B cell (primary cell): ENCODE measurements at regions not wholly inside any gene's neighbourhood (a gene's known extent, or its start where the extent isn't known, plus 50 kb on each side); places are given as distances from the start of the nearest gene placed in this dataset.

Experiments
- ATAC-seq: fragments of 200-7000 bp; cut with Tn5 transposase; one replicate; pipeline ENCODE4 v1.10.0; 2021; ENCODE audit warnings: low read depth, mild to moderate bottlenecking, moderate number of reproducible peaks, moderate library complexity
- CTCF ChIA-PET: fragments of 350-600 bp; sonication (Branson Sonifier 250); formaldehyde crosslinking; loops from one replicate; lab custom pipeline; 2021; ENCODE audit warnings: antibody characterized with exemption, inconsistent platforms; lab: Charles Lee
- POLR2A ChIA-PET: fragments of 350-600 bp; sonication (Branson Sonifier 250); formaldehyde crosslinking; loops from one replicate; lab custom pipeline; 2021; ENCODE audit warnings: antibody characterized with exemption; lab: Charles Lee
- DNase-seq: peaks from one replicate; pipeline ENCODE4 v3.0.0; 2013
- H2AFZ ChIP-seq: 2 replicates; pipeline ENCODE4 v1.6.1; 2012; ENCODE audit warnings: mild to moderate bottlenecking, low read depth, low read length; ENCODE audit not compliant: insufficient read depth, poor library complexity, severe bottlenecking
- H3K27ac ChIP-seq, 2 donors: 1 replicate in 1 of 2; 2 replicates in 1 of 2; pipeline ENCODE4 v1.5.1; 2012 to 2013; ENCODE audit warnings: low read length in 2 of 2, mild to moderate bottlenecking in 2 of 2, moderate library complexity in 1 of 2
- H3K27me3 ChIP-seq, 4 experiments: fragments of 200-600 bp in 1 of 4; sonication (generic) in 1 of 4; replicated peaks in 1 of 4; 1 replicate in 2 of 4; 2 replicates in 2 of 4; pipeline versions ENCODE4 v1.6.1 to v1.7.0; 2013 to 2016; ENCODE audit warnings: low read length in 3 of 4, mild to moderate bottlenecking in 2 of 4, mixed read lengths in 1 of 4, moderate library complexity in 1 of 4; ENCODE audit not compliant: insufficient read depth in 4 of 4, control insufficient read depth in 3 of 4; ENCODE audit errors: control extremely low read depth in 1 of 4
- H3K36me3 ChIP-seq, 2 experiments: replicated peaks in 1 of 2; 1 replicate in 1 of 2; 2 replicates in 1 of 2; pipeline versions ENCODE4 v1.6.1 to v1.7.1; 2013; ENCODE audit warnings: low read length in 1 of 2; ENCODE audit not compliant: insufficient read depth in 2 of 2, control insufficient read depth in 1 of 2; ENCODE audit errors: control extremely low read depth in 1 of 2, extremely low read depth in 1 of 2
- H3K4me1 ChIP-seq, 2 donors: fragments of 200-600 bp in 1 of 2; sonication (generic) in 1 of 2; 1 replicate in 1 of 2; 2 replicates in 1 of 2; pipeline versions ENCODE4 v1.5.1 to v1.6.1; 2013 to 2017; ENCODE audit warnings: low read length in 2 of 2; ENCODE audit not compliant: control insufficient read depth in 2 of 2, insufficient read depth in 2 of 2
- H3K4me2 ChIP-seq: replicated peaks from 2 replicates; pipeline ENCODE3; 2012; ENCODE audit warnings: mild to moderate bottlenecking, low read depth, low read length; ENCODE audit not compliant: poor library complexity, severe bottlenecking
- H3K4me3 ChIP-seq, 5 experiments: fragments of 200-600 bp in 1 of 5; sonication (generic) in 1 of 5; 1 replicate in 3 of 5; 2 replicates in 2 of 5; pipeline versions ENCODE4 v1.5.1 to v1.7.0; 2011 to 2016; ENCODE audit warnings: low read length in 4 of 5, mild to moderate bottlenecking in 4 of 5, low read depth in 2 of 5, control low read depth in 1 of 5, moderate library complexity in 1 of 5; ENCODE audit not compliant: insufficient read depth in 1 of 5; ENCODE audit errors: control extremely low read depth in 1 of 5, extremely low read depth in 1 of 5
- H3K79me2 ChIP-seq: fragments of 200-600 bp; sonication (generic); one replicate; pipeline ENCODE4 v1.6.0; 2016; ENCODE audit warnings: low read length; ENCODE audit not compliant: control insufficient read depth, insufficient read depth
- H3K9ac ChIP-seq: fragments of 200-600 bp; sonication (generic); 2 replicates; pipeline ENCODE4 v1.6.1; 2017; ENCODE audit warnings: mild to moderate bottlenecking, low read length, moderate library complexity
- H3K9me3 ChIP-seq, 3 donors: one replicate each; pipeline versions ENCODE4 v1.6.1 to v1.7.1; 2013; ENCODE audit warnings: low read length in 2 of 3; ENCODE audit not compliant: control insufficient read depth in 2 of 3, insufficient read depth in 1 of 3; ENCODE audit errors: control extremely low read depth in 1 of 3
- H4K20me1 ChIP-seq: 2 replicates; pipeline ENCODE4 v1.6.0; 2012; ENCODE audit warnings: mild to moderate bottlenecking, low read length; ENCODE audit not compliant: insufficient read depth, control insufficient read depth, poor library complexity, severe bottlenecking
- H3K27ac Mint-ChIP-seq: one replicate; pipeline ENCODE4 v1.8.0; 2021; ENCODE audit warnings: mixed read lengths
- H3K27me3 Mint-ChIP-seq: one replicate; pipeline ENCODE4 v1.8.0; 2021; ENCODE audit warnings: mixed read lengths
- H3K4me1 Mint-ChIP-seq: one replicate; pipeline ENCODE4 v1.8.0; 2021; ENCODE audit warnings: mixed read lengths
- H3K4me3 Mint-ChIP-seq: one replicate; pipeline ENCODE4 v1.8.0; 2021; ENCODE audit warnings: mixed read lengths
- H3K9me3 Mint-ChIP-seq: one replicate; pipeline ENCODE4 v1.8.0; 2022; ENCODE audit warnings: mixed read lengths; ENCODE audit not compliant: insufficient read depth
- EZH2 ChIP-seq: IDR thresholded peaks from 2 replicates; pipeline ENCODE4 v1.6.1; 2012; ENCODE audit warnings: borderline replicate concordance, low read depth, mild to moderate bottlenecking, moderate library complexity, low read length; ENCODE audit not compliant: insufficient read depth, poor library complexity, severe bottlenecking
- WGBS: methylation state at CpG from one replicate; pipeline ENCODE4 v1.1.5; 2013; ENCODE audit warnings: missing lambda C conversion rate; ENCODE audit not compliant: insufficient coverage; 5-methylcytosine and 5-hydroxymethylcytosine counted together
- intact Hi-C: fragments of 100-400 bp; cut with micrococcal nuclease; formaldehyde crosslinking; loops from one replicate; pipeline ENCODE4 v1.10.0; 2022
- TF ChIP-seq, protein P1 (sequence below): fragments of 200-600 bp; IDR thresholded peaks from one replicate; pipeline ENCODE4 v1.8.0; 2022; ENCODE audit warnings: antibody characterized with exemption, mild to moderate bottlenecking

- no peaks in the 10 kb centered on the region for H4K20me1 ChIP-seq
- H3K4me1 ChIP-seq = no peaks in the 10 kb centered on the region
- peaks cover 0 to 4% (median 0%) of the 10 kb centered on the region in 3 donors for H3K9me3 ChIP-seq
- H2AFZ ChIP-seq = no peak overlapping the region
- no peak overlapping the region for H3K4me2 ChIP-seq
- no peaks in the 10 kb centered on the region for H3K9me3 Mint-ChIP-seq
- intact Hi-C loops = no loop called here
- no peaks in the 10 kb centered on the region for H3K4me1 Mint-ChIP-seq
- H3K4me3 ChIP-seq = no peak overlapping the region
- H3K27ac ChIP-seq = no peak overlapping the region
- ATAC-seq (no peak), DNase-seq (no peak)
- WGBS = 100% methylated on average over 1 of the region's 4 CpGs
- H3K79me2 ChIP-seq = no peaks in the 10 kb centered on the region
- H3K9ac ChIP-seq = no peak overlapping the region
- TF ChIP-seq, protein P1, sequence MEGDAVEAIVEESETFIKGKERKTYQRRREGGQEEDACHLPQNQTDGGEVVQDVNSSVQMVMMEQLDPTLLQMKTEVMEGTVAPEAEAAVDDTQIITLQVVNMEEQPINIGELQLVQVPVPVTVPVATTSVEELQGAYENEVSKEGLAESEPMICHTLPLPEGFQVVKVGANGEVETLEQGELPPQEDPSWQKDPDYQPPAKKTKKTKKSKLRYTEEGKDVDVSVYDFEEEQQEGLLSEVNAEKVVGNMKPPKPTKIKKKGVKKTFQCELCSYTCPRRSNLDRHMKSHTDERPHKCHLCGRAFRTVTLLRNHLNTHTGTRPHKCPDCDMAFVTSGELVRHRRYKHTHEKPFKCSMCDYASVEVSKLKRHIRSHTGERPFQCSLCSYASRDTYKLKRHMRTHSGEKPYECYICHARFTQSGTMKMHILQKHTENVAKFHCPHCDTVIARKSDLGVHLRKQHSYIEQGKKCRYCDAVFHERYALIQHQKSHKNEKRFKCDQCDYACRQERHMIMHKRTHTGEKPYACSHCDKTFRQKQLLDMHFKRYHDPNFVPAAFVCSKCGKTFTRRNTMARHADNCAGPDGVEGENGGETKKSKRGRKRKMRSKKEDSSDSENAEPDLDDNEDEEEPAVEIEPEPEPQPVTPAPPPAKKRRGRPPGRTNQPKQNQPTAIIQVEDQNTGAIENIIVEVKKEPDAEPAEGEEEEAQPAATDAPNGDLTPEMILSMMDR = no peak
- TF ChIP-seq EZH2 = no peak
- H3K27ac Mint-ChIP-seq = no peak overlapping the region
- no peak overlapping the region for H3K4me3 Mint-ChIP-seq
- no peaks in the 10 kb centered on the region for H3K36me3 ChIP-seq
- POLR2A ChIA-PET = no interaction called here
- no peaks in the 10 kb centered on the region for H3K27me3 Mint-ChIP-seq
- CTCF ChIA-PET = no interaction called here
- H3K27me3 ChIP-seq = no peaks in the 10 kb centered on the region
These were observed 147.3 kb upstream of the VSTM2A start for GRCh38 chr7:54394834-54395233.

- H3K4me3 Mint-ChIP-seq = no peak overlapping the region
- Histone ChIP-seq H3K27ac (no peak overlapping the region), H3K4me1 (no peaks in the 10 kb centered on the region), H3K36me3 (no peaks in the 10 kb centered on the region), H3K4me3 (no peak overlapping the region), H3K27me3 (no peaks in the 10 kb centered on the region), H3K79me2 (no peaks in the 10 kb centered on the region), H3K9ac (no peak overlapping the region), H3K9me3 (peaks cover 0 to 3% (median 0%) of the 10 kb centered on the region in 3 donors), H2AFZ (no peak overlapping the region), H4K20me1 (no peaks in the 10 kb centered on the region), H3K4me2 (no peak overlapping the region)
- WGBS = 97% methylated on average over 6 of the region's 6 CpGs
- intact Hi-C loops = no loop called here
- H3K9me3 Mint-ChIP-seq = no peaks in the 10 kb centered on the region
- H3K4me1 Mint-ChIP-seq = no peaks in the 10 kb centered on the region
- no peak for DNase-seq
- TF ChIP-seq, protein P1 = no peak
- TF ChIP-seq EZH2 = no peak
- ChIA-PET POLR2A (no interaction called here), CTCF (no interaction called here)
- H3K27me3 Mint-ChIP-seq = no peaks in the 10 kb centered on the region
- no peak overlapping the region for H3K27ac Mint-ChIP-seq
- ATAC-seq = no peak
These were observed 144.2 kb upstream of the VSTM2A start for GRCh38 chr7:54397836-54398612.
